ENCODE measurements at regions not wholly inside any gene's neighbourhood (a gene's known extent, or its start where the extent isn't known, plus 50 kb on each side); places are given as distances from the start of the nearest gene placed in this dataset.

GRCh38 chr6:12479451-12479850, 189.3 kb downstream of the EDN1 start:
- TF ChIP-seq CTCF (optimal IDR thresholded peaks at IDR 0.05 in 1 of 3, IDR thresholded peaks at IDR 0.05 in 1 of 3, conservative IDR thresholded peaks at IDR 0.05 in 1 of 3; ENCODE audit: extremely low read depth in 1 of 3, insufficient read depth in 2 of 3, low read length in 3 of 3) (no peak), EZH2 (IDR thresholded peaks at IDR 0.05; ENCODE audit: low read length) (no peak)
